GM10248 (cell line): ENCODE measurements at regions not wholly inside any gene's neighbourhood (a gene's known extent, or its start where the extent isn't known, plus 50 kb on each side); places are given as distances from the start of the nearest gene placed in this dataset.

Experiments
- CTCF ChIA-PET: fragments of 300-600 bp; sonication (Branson Sonifier 250); formaldehyde crosslinking; extraction: SDS; loops from one replicate; lab custom pipeline; 2021; ENCODE audit warnings: antibody characterized with exemption; lab: Yijun Ruan, JAX
- POLR2A ChIA-PET: fragments of 350-650 bp; sonication (Branson Sonifier 250); formaldehyde crosslinking; extraction: SDS; loops from one replicate; lab custom pipeline; 2020; ENCODE audit warnings: antibody characterized with exemption; lab: Yijun Ruan, JAX
- DNase-seq: peaks from one replicate; pipeline ENCODE4 v3.0.0; 2012; ENCODE audit errors: extremely low spot score
- TF ChIP-seq, protein P1 (sequence below): IDR thresholded peaks from 2 replicates; pipeline ENCODE4 v1.5.1; 2012; ENCODE audit warnings: mild to moderate bottlenecking, low read depth; ENCODE audit errors: extremely low read depth, missing control alignments, control extremely low read depth

GRCh38 chr16:58837950-58838349, 103.8 kb upstream of the GOT2 start:
- DNase-seq, result no peak
- ChIA-PET POLR2A (no interaction called here), CTCF (no interaction called here)
- TF ChIP-seq, protein P1, sequence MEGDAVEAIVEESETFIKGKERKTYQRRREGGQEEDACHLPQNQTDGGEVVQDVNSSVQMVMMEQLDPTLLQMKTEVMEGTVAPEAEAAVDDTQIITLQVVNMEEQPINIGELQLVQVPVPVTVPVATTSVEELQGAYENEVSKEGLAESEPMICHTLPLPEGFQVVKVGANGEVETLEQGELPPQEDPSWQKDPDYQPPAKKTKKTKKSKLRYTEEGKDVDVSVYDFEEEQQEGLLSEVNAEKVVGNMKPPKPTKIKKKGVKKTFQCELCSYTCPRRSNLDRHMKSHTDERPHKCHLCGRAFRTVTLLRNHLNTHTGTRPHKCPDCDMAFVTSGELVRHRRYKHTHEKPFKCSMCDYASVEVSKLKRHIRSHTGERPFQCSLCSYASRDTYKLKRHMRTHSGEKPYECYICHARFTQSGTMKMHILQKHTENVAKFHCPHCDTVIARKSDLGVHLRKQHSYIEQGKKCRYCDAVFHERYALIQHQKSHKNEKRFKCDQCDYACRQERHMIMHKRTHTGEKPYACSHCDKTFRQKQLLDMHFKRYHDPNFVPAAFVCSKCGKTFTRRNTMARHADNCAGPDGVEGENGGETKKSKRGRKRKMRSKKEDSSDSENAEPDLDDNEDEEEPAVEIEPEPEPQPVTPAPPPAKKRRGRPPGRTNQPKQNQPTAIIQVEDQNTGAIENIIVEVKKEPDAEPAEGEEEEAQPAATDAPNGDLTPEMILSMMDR, result no peak

DNA sequence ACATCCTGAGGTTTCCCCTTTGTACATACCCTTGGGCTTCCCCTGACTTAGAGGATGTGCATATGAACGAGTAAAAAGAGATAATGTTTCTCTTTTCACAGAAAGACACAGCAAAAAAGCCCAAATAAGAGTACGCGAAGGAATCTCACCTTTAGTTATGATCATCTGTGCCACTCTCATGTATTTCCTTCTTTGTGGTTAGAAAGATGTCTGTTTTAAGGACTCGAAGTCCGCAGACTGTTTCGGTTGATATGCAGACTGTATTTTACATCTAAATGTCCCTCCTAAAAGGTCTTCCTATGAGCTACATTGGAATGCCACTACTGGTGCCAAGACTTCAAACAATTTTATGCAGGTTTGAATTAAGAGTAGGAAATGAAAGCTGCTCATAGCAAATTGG, 102.3 kb upstream of the GOT2 start:
- CTCF ChIA-PET, result interaction anchor here (2.3 kb wide), 1 partner anchor 22 kb away, joined by 7 read pairs; no protein-coding TSS in a partner anchor
- DNase-seq, result no peak
- POLR2A ChIA-PET, result no interaction called here
- TF ChIP-seq, protein P1, result no peak

- TF ChIP-seq, protein P1, result no peak
- DNase-seq, result no peak
- POLR2A ChIA-PET, result no interaction called here
- CTCF ChIA-PET, result interaction anchor here (1.0 to 1.4 kb wide), 2 partner anchors 13 to 18 kb away, joined by 3 to 5 read pairs; no protein-coding TSS in a partner anchor
These were observed 98.3 kb upstream of the GOT2 start for GRCh38 chr16:58832386-58832895.

GRCh38 chr16:58831386-58831785, 97.3 kb upstream of the GOT2 start:
- DNase-seq, result no peak
- ChIA-PET POLR2A (no interaction called here), CTCF (no interaction called here)
- TF ChIP-seq, protein P1, result no peak

GRCh38 chr16:58828901-58829545, 94.9 kb upstream of the GOT2 start:
- TF ChIP-seq, protein P1, result no peak
- CTCF ChIA-PET, result no interaction called here
- no peak for DNase-seq
- POLR2A ChIA-PET, result no interaction called here

DNA sequence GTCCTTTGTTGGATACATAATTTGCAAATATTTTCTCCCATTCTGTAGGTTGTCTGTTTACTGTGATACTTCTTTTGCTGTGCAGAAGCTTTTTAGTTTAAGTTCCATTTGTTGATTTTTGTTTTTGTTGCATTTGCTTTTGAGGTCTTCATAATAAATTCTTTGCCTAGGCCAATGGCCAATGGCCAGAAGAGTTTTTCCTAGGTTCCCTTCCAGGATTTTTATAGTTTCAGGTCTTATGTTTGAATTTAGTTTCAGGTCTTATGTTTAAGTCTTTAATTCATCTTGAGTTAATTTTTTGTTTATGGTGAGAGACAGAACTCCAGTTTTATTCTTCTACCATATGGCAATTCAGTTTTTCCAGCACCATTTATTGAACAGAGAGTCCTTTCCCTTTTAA, 90.1 kb upstream of the GOT2 start:
- DNase-seq, result no peak
- CTCF ChIA-PET, result no interaction called here
- TF ChIP-seq, protein P1, result no peak
- POLR2A ChIA-PET, result no interaction called here
